DMS53 treated with DMSO at 0.1 percent for 48 hours (cell line): ENCODE measurements at regions not wholly inside any gene's neighbourhood (a gene's known extent, or its start where the extent isn't known, plus 50 kb on each side); places are given as distances from the start of the nearest gene placed in this dataset.

ENCODE experiments used
- DNase-seq: peaks from one replicate; lab custom pipeline; 2025; ENCODE audit not compliant: unreplicated experiment; lab: John Stamatoyannopoulos, UW

- DNase-seq = no peak
These were observed 166.7 kb downstream of the TTLL2 start for GRCh38 chr6:167491438-167492099.

GRCh38 chr6:167492100-167492449 lies 167.2 kb downstream of the TTLL2 start:
- no peak for DNase-seq

GRCh38 chr6:167493310-167493709 lies 168.4 kb downstream of the TTLL2 start:
- no peak for DNase-seq

- no peak for DNase-seq
These were observed 169.3 kb downstream of the TTLL2 start for GRCh38 chr6:167493976-167494697.

- no peak for DNase-seq
These were observed 170.0 kb downstream of the TTLL2 start for GRCh38 chr6:167494698-167495435.

DNA sequence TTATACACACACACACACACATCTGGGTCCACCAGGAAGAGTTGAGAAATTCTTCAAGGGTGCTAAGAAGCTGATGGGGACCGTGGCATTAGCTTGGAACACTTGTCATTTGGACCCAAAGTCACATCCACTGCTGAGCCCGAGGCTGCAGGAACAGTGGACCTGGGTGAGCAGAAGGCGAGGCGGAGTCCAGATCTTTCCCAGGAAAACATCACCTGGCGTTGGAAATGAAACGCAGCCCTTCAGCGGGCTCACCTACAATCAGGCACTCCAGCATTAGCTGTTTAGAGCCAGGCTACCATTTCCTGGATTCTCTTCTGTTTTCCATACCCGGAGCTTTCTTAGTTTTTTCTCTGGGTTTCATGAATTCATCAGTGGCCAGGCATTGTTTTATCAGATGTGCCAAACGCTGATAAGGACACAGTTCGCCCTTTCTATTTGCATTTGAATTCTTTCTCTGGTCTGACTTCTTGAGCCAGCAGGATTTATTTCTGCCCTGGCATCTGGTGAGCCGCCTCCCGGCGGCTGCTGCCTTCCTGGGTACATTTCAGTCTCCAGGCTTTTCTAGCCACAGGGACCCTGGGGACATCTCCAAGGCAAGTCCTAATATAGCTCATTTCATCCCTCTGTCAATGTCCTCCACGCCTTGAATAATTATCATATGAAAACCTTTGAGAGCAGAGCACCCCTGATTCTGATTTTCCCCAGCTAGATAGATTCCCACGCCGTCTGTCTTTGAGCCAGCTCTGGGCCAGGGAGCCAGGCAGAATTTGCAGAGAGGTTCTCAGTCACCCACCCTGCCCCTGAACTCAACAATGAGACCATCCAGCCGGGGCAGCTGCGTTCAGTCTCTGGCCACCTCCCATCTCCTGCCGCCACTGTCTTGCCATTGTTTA lies 170.9 kb downstream of the TTLL2 start:
- no peak for DNase-seq

- DNase-seq = no peak
These were observed 171.8 kb downstream of the TTLL2 start for GRCh38 chr6:167496707-167497106.

- DNase-seq = no peak
These were observed 172.7 kb downstream of the TTLL2 start for GRCh38 chr6:167497428-167498056.

- DNase-seq = no peak
These were observed 174.3 kb downstream of the TTLL2 start for GRCh38 chr6:167499161-167499660.

- no peak for DNase-seq
These were observed 176.1 kb downstream of the TTLL2 start for GRCh38 chr6:167500961-167501360.

DNA sequence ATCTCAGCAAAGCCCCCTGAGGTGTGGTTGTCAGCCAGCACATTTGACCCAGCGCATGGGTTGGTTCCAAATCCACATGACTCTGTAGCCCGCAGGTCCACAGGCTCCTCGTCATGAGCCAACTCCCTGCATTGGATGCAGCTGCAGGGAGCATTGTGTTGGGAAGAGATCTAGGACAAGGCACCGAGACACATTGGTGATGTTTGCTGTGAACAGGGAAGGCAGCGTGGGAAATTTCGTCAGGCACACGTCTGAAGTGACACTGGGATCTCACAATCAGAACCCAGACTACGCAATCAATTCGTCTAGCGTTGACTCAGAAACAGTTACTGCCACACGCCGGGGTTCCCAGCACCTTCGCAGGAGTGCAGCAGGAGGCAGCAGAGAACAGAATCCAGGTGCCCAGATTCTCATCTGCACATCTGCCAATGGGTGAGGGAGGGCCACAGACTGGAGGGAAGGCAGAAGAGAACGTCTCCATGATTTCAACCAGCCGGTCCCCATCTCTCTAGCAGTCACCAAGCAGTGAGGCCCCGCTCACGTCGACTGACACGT lies 177.0 kb downstream of the TTLL2 start:
- DNase-seq = peak; percentile 36

DNA sequence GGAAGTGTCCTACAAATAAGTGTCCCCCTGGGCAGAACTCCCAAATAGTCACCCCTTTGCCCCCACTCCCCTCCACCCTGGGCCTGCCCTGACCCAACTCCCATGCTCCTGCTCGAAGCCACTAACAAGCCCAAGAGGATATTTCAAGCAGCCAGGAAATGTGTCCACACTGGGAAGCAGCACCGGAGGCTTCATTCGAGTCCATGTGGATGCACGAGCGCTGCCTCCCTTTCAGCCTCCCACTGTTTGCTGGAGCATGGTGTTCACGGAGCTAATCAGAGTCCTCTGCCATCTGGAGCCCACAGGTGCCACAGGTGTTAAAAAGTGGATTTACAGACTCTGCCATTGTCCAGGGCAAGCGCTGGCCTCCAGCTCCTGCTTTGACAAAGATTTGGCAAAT lies 177.6 kb downstream of the TTLL2 start:
- DNase-seq = no peak

DNA sequence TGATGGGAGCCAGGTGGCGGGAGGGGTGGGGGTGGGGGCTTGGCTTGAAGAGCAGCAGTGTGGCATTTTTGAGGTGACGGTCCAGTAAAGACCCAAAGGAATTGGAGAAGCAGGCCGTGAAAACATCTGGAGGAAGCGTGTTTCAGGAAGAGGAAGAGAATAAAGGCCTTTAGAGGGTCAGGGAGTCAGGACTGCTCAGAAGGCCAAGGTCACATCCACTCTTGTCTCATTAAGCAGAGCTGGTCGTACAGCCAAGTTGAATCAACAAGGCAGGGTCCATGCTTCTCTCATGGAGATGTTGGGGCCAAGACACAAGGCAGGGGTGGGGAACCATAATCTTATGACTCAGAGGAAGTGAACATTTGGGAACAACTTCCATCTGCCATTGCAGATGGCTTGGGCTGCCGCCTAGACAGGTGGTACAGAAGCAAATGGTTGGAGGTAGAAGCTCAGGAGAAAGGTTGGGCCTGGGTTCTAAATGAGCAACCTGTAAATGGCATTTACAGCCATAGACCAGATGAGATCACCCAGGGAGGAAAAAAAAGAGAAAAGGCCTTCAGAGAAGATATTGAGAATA lies 179.6 kb downstream of the TTLL2 start:
- DNase-seq = no peak

DNA sequence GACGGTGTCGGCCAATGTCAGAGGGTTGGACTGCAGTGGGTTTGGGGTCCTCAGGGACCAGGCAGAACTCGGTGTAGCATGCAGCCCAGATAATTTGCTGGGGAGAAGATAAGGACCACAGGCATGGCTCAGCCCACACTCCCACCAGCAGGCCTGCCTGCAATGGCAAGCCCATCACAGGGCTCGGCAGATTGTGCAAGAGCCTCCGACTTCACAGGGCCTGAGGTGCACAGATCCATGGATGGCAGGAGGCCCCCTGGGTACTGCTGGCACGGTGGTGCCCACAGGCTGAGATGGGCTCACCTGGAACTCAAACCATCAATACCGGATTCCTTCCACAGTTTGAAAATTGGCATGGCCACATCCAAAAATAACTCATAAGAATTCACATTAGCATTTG lies 180.3 kb downstream of the TTLL2 start:
- no peak for DNase-seq

- DNase-seq = no peak
These were observed 180.9 kb downstream of the TTLL2 start for GRCh38 chr6:167505782-167506181.

DNA sequence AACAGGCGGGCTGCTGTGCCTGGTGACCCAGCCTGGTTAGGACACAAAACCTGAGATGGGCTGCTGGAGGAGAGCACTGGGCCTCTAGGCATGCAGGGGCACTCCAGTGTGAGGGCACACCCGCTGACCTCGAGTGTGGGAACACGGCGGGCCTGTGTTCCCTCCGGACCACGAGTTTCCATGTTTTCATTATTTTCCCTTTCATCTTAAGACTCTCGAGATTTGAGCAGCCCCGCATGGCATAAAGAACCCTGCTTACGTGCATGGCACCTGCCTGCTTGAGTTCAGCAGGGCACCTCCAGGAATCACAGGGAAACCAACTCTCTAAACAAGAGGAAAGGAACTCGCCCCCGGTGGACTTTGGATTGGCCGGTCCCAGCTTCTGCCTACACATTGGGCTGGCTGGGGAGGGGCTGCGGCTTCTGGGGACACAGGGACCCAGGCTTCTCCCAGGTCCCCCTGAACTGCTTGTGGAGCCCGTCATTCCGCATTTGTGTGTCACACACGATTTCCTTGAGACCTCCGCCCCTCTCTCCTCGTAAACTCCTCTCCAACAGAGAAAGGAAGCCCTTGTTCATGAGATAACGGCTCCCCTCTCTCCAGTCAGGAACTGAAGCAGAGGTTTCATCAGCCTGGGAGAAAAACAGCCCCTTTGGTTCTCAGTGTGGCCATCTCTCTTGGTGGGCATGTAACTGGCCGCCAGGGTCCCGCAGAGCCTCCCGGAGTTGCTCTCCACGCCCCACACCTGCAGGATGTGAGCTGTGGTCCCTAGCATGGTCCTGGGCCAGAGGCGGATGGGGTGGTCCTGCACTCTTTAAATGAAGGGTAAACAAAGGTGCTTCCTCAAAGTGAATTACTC lies 181.8 kb downstream of the TTLL2 start:
- no peak for DNase-seq

DNA sequence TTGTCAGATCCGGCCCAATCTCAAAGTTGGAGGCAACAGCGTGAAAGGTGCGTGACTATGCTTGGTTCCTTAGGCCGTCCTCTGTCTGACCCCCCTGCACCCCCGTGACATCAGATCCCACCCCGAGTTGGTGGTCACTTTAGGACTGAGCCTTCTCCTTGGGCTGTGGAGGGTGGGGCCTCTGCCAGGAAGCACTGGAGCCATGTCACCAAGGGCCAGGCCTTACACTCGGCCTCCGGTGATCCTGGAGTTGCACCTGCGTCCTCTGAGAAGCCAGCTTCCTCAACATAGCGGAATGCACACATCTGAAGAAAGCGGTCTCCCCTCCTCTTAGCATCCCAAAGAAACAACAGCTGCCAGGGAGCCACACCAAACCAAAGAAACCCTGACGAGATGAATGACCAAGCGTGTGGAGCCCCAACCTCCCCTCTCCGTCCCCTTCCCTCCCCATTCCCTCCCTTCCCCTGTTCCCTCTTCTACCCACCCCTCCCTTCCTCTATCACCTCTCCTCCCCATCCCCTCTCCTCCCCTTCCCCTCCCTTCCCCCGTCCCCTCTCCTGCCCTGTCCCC lies 182.6 kb downstream of the TTLL2 start:
- DNase-seq = no peak
